PC-9 (cell line): ENCODE measurements at regions not wholly inside any gene's neighbourhood (a gene's known extent, or its start where the extent isn't known, plus 50 kb on each side); places are given as distances from the start of the nearest gene placed in this dataset.
"Not testable (repeated sequence)": the region's sequence is repeated elsewhere in the genome, so short reads cannot be mapped to it uniquely, and the experiment has no call there.

Experiments
- BruUV-seq: library from RNA; stranded (reverse); fragments of 400-500 nt; replicated peaks from 2 replicates; lab custom pipeline; 2021; lab: Mats Ljungman, UMichigan
- CTCF ChIA-PET: fragments of 300-600 bp; sonication (Branson Sonifier 250); formaldehyde crosslinking; loops from one replicate; lab custom pipeline; 2022; ENCODE audit warnings: antibody characterized with exemption; lab: Charles Lee
- POLR2A ChIA-PET: fragments of 300-600 bp; sonication (Branson Sonifier 250); formaldehyde crosslinking; loops from one replicate; lab custom pipeline; 2022; ENCODE audit warnings: antibody characterized with exemption; ENCODE audit not compliant: unreplicated experiment; lab: Charles Lee
- DNase-seq, 2 experiments: peaks; one replicate each; pipeline versions ENCODE4 v3.0.0 to v3.0.0-alpha.2; 2015 to 2022; ENCODE audit warnings: mixed read lengths in 1 of 2
- H2AFZ ChIP-seq: fragments of 200-600 bp; sonication (generic); 2 replicates; pipeline ENCODE4 v1.8.1; 2017; ENCODE audit warnings: antibody characterized with exemption
- H3F3A ChIP-seq: fragments of 200-600 bp; sonication (generic); 2 replicates; pipeline ENCODE4 v1.8.1; 2017; ENCODE audit warnings: antibody characterized with exemption, mild to moderate bottlenecking, low read depth; ENCODE audit not compliant: insufficient read depth
- H3K27ac ChIP-seq: fragments of 200-600 bp; sonication (generic); 2 replicates; pipeline ENCODE4 v1.6.1; 2016; ENCODE audit warnings: mixed run types
- H3K27me3 ChIP-seq: fragments of 200-600 bp; sonication (generic); 2 replicates; pipeline ENCODE4 v1.6.1; 2016; ENCODE audit warnings: low read depth, mixed run types; ENCODE audit not compliant: insufficient read depth
- H3K36me3 ChIP-seq: fragments of 200-600 bp; sonication (generic); 2 replicates; pipeline ENCODE4 v1.6.1; 2016; ENCODE audit warnings: low read depth, mixed run types
- H3K4me1 ChIP-seq: fragments of 200-600 bp; sonication (generic); replicated peaks from 2 replicates; pipeline ENCODE4 v1.6.1; 2016; ENCODE audit warnings: mixed run types; ENCODE audit not compliant: insufficient read depth
- H3K4me2 ChIP-seq: fragments of 200-600 bp; sonication (generic); 2 replicates; pipeline ENCODE4 v1.6.1; 2017; ENCODE audit warnings: mixed run types
- H3K4me3 ChIP-seq: fragments of 200-600 bp; sonication (generic); 2 replicates; pipeline ENCODE4 v1.6.1; 2016; ENCODE audit warnings: mixed run types
- H3K79me2 ChIP-seq: fragments of 200-600 bp; sonication (generic); 2 replicates; pipeline ENCODE4 v1.6.1; 2017; ENCODE audit warnings: low read depth, mixed run types
- H3K9me2 ChIP-seq: fragments of 200-600 bp; sonication (generic); 2 replicates; pipeline ENCODE4 v1.8.1; 2017; ENCODE audit warnings: mild to moderate bottlenecking; ENCODE audit not compliant: insufficient read depth
- H3K9me3 ChIP-seq: fragments of 200-600 bp; sonication (generic); 2 replicates; pipeline ENCODE4 v1.8.1; 2016; ENCODE audit warnings: low read depth; ENCODE audit not compliant: insufficient read depth
- H4K20me1 ChIP-seq: fragments of 200-600 bp; sonication (generic); 2 replicates; pipeline ENCODE4 v1.8.1; 2017; ENCODE audit not compliant: insufficient read depth
- intact Hi-C: fragments of 100-400 bp; cut with micrococcal nuclease; formaldehyde crosslinking; loops from one replicate; pipeline ENCODE4 v1.10.0; 2022; ENCODE audit not compliant: unreplicated experiment

- H3K27ac ChIP-seq, BruUV-seq, H3K4me1 ChIP-seq, H4K20me1 ChIP-seq, H3K79me2 ChIP-seq, intact Hi-C loops, H2AFZ ChIP-seq, CTCF ChIA-PET, H3K27me3 ChIP-seq, POLR2A ChIA-PET, H3F3A ChIP-seq, H3K9me2 ChIP-seq, H3K36me3 ChIP-seq, H3K4me3 ChIP-seq, H3K9me3 ChIP-seq, H3K4me2 ChIP-seq: not testable (repeated sequence)
- DNase-seq, result peak in 1 of 2 experiments; percentile 23
These were observed 905.5 kb upstream of the ADAMTS5 start for GRCh38 chr21:27872411-27872810.

- H3F3A ChIP-seq, H3K79me2 ChIP-seq, H3K27me3 ChIP-seq, CTCF ChIA-PET, H3K9me2 ChIP-seq, H3K27ac ChIP-seq, H2AFZ ChIP-seq, H3K4me1 ChIP-seq, intact Hi-C loops, BruUV-seq, H3K9me3 ChIP-seq, H3K4me3 ChIP-seq, H3K4me2 ChIP-seq, H3K36me3 ChIP-seq, H4K20me1 ChIP-seq, DNase-seq, POLR2A ChIA-PET: not testable (repeated sequence)
These were observed 903.9 kb upstream of the ADAMTS5 start for GRCh38 chr21:27870755-27871154.

GRCh38 chr21:27860314-27860955 is 893.5 kb upstream of the ADAMTS5 start:
- CTCF ChIA-PET, H3F3A ChIP-seq, POLR2A ChIA-PET, H4K20me1 ChIP-seq, DNase-seq, H3K9me3 ChIP-seq, H3K79me2 ChIP-seq, H3K4me2 ChIP-seq, H3K36me3 ChIP-seq, H3K4me3 ChIP-seq, BruUV-seq, H3K27ac ChIP-seq, H2AFZ ChIP-seq, intact Hi-C loops, H3K27me3 ChIP-seq, H3K9me2 ChIP-seq, H3K4me1 ChIP-seq: not testable (repeated sequence)

GRCh38 chr21:27858053-27858825 is 891.4 kb upstream of the ADAMTS5 start:
- H3K9me2 ChIP-seq, H2AFZ ChIP-seq, H3K4me2 ChIP-seq, CTCF ChIA-PET, H3K79me2 ChIP-seq, H3K27me3 ChIP-seq, H4K20me1 ChIP-seq, H3K4me3 ChIP-seq, H3K9me3 ChIP-seq, DNase-seq, H3K27ac ChIP-seq, BruUV-seq, POLR2A ChIA-PET, intact Hi-C loops, H3K4me1 ChIP-seq, H3K36me3 ChIP-seq, H3F3A ChIP-seq: not testable (repeated sequence)

GRCh38 chr21:27856988-27857387 is 890.1 kb upstream of the ADAMTS5 start:
- intact Hi-C loops, H3F3A ChIP-seq, H2AFZ ChIP-seq, H3K9me2 ChIP-seq, POLR2A ChIA-PET, H3K4me1 ChIP-seq, DNase-seq, CTCF ChIA-PET, H4K20me1 ChIP-seq, H3K36me3 ChIP-seq, H3K27me3 ChIP-seq, H3K27ac ChIP-seq, H3K79me2 ChIP-seq, H3K4me3 ChIP-seq, H3K4me2 ChIP-seq, BruUV-seq, H3K9me3 ChIP-seq: not testable (repeated sequence)
